Heart left ventricle (tissue), 13 donors: ENCODE measurements at regions not wholly inside any gene's neighbourhood (a gene's known extent, or its start where the extent isn't known, plus 50 kb on each side); places are given as distances from the start of the nearest gene placed in this dataset.

Experiments used
- CTCF ChIP-seq, 12 donors: fragments of 200-600 bp; sonication (generic) in 4 of 12; IDR thresholded peaks; one replicate each; pipeline versions ENCODE4 v1.5.0 to v1.8.0; 2018 to 2022; ENCODE audit warnings: antibody characterized with exemption in 12 of 12, mild to moderate bottlenecking in 5 of 12
- POLR2A ChIP-seq, 2 donors: fragments of 450-650 bp; IDR thresholded peaks; one replicate each; pipeline ENCODE4 v1.6.1; 2017; ENCODE audit warnings: antibody characterized with exemption in 2 of 2, mild to moderate bottlenecking in 2 of 2, moderate library complexity in 2 of 2
- donor health status: ischemic (EF 13 %, LVEDD 7.1; RV severe dilation, severe dysfunction).
- donor health status: DM: no; HTN: yes; CAD: no.
- donor health status: DM: no; HTN: no; CAD: no.
- donor health status: ischemic (EF 25% LVEDD 6.9; RV normal size, moderate dysfunction).
- donor health status: ischemic (EF 25% LVEDD 5.7; RV mildly dilated, moderate dysfunction).
- donor health status: ischemic (EF 35%, LVEDD 5.7; RV mildly dilated, moderate dysfunction).
- donor health status: nonischemic (EF 11% LVEDD 7.7; RV severe dilation, severe dysfunction).
- donor health status: DM: yes; HTN: yes; CAD: no.
- donor health status: PGD.
- donor health status: ischemic (EF 29% LVEDD 5.4; RV normal size, mild dysfunction).
- donor health status: nonischemic (EF 23%, LVEDD 6.1; RV moderate dilation, normal function).

- TF ChIP-seq CTCF (IDR thresholded peaks at IDR 0.05) (no peak), POLR2A (IDR thresholded peaks at IDR 0.05) (no peak)
Observed at GRCh38 chr1:59212706-59213105, 84.2 kb upstream of the FGGY start.
